Activated CD4-positive, alpha-beta T cell treated with anti-CD3 and anti-CD28 coated beads for 36 hours (primary cell): ENCODE measurements at regions not wholly inside any gene's neighbourhood (a gene's known extent, or its start where the extent isn't known, plus 50 kb on each side); places are given as distances from the start of the nearest gene placed in this dataset.
"Not testable (repeated sequence)": the region's sequence is repeated elsewhere in the genome, so short reads cannot be mapped to it uniquely, and the experiment has no call there.

Source experiments
- ATAC-seq: fragments of 200-7000 bp; cut with Tn5 transposase; one replicate; pipeline ENCODE4 v1.10.0; 2021; ENCODE audit warnings: mild to moderate bottlenecking, moderate library complexity
- CTCF ChIA-PET: fragments of 350-600 bp; sonication (Branson Sonifier 250); formaldehyde crosslinking; loops from one replicate; lab custom pipeline; 2021; ENCODE audit warnings: antibody characterized with exemption; lab: Charles Lee
- POLR2A ChIA-PET: fragments of 350-600 bp; sonication (Branson Sonifier 250); formaldehyde crosslinking; loops from one replicate; lab custom pipeline; 2021; ENCODE audit warnings: antibody characterized with exemption, inconsistent platforms; lab: Charles Lee
- DNase-seq: peaks from one replicate; pipeline ENCODE4 v3.0.0-alpha.2; 2020
- H3K27ac Mint-ChIP-seq: one replicate; pipeline ENCODE4 v1.8.0; 2021; ENCODE audit warnings: mixed read lengths
- H3K27me3 Mint-ChIP-seq: one replicate; pipeline ENCODE4 v1.8.0; 2021; ENCODE audit warnings: mixed read lengths
- H3K36me3 Mint-ChIP-seq: one replicate; pipeline ENCODE4 v1.8.0; 2021; ENCODE audit warnings: low read depth, mixed read lengths
- H3K4me1 Mint-ChIP-seq: one replicate; pipeline ENCODE4 v1.8.0; 2021; ENCODE audit warnings: mixed read lengths
- H3K4me3 Mint-ChIP-seq: one replicate; pipeline ENCODE4 v1.8.0; 2021; ENCODE audit warnings: mild to moderate bottlenecking, moderate library complexity, mixed read lengths
- H3K9me3 Mint-ChIP-seq: one replicate; pipeline ENCODE4 v1.8.0; 2021; ENCODE audit warnings: low read depth, mixed read lengths
- intact Hi-C, 2 experiments: fragments of 100-400 bp; cut with DNase I in 1 of 2; cut with micrococcal nuclease in 1 of 2; formaldehyde crosslinking; loops; one replicate each; pipeline versions ENCODE4 v1.14.2 to v1.15.1; 2022 to 2024; cut with DNase I, micrococcal nuclease

DNA sequence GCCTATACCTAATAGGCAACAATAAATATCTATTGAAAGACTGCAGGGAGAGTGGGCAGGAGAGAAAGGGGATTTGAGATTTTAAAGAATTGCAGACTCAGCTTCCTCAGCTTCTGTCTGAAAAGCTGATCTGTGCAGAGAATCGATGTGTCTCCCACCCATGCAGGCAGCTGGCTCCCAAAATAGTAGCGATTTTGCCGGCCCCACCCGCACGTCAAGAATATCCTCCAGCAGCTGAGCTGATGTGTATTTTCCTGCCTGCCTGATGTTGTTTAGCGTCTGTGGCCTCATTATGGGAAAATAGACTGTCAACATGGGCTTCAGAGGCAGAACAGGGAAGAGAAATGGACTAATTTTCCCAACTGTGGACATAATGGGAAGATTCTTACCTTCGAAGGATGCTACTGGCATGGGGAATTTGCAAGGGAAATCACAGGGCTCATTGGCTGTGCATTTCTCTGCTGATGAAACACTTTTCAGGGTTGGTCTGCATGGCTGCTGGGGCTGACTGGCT lies 699.8 kb downstream of the PTPRU start:
- H3K27me3 Mint-ChIP-seq, result peaks cover 9% of the 10 kb centered on the region
- no peaks in the 10 kb centered on the region for H3K4me1 Mint-ChIP-seq
- H3K4me3 Mint-ChIP-seq, result no peak overlapping the region
- ATAC-seq (no peak), DNase-seq (no peak)
- ChIA-PET CTCF (interaction anchor here (0.7 kb wide), 1 partner anchor 22 kb away, joined by 3 read pairs; no protein-coding TSS in a partner anchor), POLR2A (no interaction called here)
- intact Hi-C loops, result no loop called here
- H3K36me3 Mint-ChIP-seq, result no peaks in the 10 kb centered on the region
- no peak overlapping the region for H3K27ac Mint-ChIP-seq
- no peaks in the 10 kb centered on the region for H3K9me3 Mint-ChIP-seq

DNA sequence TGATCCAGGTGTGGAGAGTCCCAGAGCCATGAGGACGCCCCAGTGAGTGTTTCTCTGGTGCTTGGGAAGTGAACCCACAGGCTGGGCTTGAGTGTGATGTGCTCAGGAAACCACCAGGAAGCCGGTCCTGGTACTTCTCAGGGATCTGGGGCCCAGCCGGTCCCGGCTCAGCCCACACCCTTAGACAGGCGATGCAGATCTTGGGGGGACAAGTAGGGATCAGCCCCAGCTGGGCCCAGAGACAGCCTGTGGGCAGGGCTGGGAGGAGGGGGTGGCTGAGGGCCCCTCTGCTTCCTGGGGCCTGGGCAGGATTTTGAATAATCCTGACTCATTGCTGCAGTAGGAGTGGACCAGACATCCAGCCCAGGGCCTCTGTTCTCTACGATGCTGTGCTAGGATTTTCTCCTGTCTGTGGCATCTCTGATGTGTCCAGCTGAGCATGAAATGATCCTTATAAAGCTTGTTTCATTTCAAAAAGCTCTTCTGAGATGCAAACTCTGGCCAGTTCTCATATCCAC lies 698.0 kb downstream of the PTPRU start:
- no peaks in the 10 kb centered on the region for H3K9me3 Mint-ChIP-seq
- no peak overlapping the region for H3K4me3 Mint-ChIP-seq
- no peak for ATAC-seq
- H3K27me3 Mint-ChIP-seq, result peaks cover 9% of the 10 kb centered on the region
- no peak for DNase-seq
- no peaks in the 10 kb centered on the region for H3K4me1 Mint-ChIP-seq
- no peaks in the 10 kb centered on the region for H3K36me3 Mint-ChIP-seq
- no peak overlapping the region for H3K27ac Mint-ChIP-seq
- CTCF ChIA-PET, result interaction anchor here (0.6 to 0.7 kb wide), 3 partner anchors 10 to 373 kb away, joined by 3 to 4 read pairs (median 3); no protein-coding TSS in a partner anchor
- intact Hi-C loops, result no loop called here
- POLR2A ChIA-PET, result no interaction called here

DNA sequence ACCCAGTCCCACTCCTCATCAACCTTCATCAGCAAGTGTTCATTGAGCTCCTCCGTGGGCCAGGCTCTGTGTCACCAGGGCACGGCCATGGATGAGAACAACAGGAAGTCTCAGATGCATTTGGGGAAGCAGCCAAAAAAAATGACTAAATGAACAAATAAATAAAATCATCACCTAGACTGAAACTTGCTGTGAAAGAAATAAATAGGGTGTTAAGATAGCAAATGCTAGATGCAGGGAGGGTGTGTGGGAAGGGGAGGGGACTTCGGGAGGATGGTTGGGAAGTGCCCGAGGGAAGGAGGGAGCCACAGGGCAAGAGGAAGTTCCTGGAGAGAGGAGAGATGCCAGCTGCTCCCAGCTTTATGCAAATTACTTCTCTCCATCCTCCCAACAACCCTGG lies 696.7 kb downstream of the PTPRU start:
- intact Hi-C loops, result no loop called here
- POLR2A ChIA-PET, result no interaction called here
- no peak for DNase-seq
- H3K27me3 Mint-ChIP-seq, result peaks cover 11% of the 10 kb centered on the region
- ATAC-seq, result no peak
- H3K4me1 Mint-ChIP-seq, result no peaks in the 10 kb centered on the region
- H3K4me3 Mint-ChIP-seq, result no peak overlapping the region
- H3K27ac Mint-ChIP-seq, result no peak overlapping the region
- H3K9me3 Mint-ChIP-seq, result no peaks in the 10 kb centered on the region
- no peaks in the 10 kb centered on the region for H3K36me3 Mint-ChIP-seq
- CTCF ChIA-PET, result no interaction called here

DNA sequence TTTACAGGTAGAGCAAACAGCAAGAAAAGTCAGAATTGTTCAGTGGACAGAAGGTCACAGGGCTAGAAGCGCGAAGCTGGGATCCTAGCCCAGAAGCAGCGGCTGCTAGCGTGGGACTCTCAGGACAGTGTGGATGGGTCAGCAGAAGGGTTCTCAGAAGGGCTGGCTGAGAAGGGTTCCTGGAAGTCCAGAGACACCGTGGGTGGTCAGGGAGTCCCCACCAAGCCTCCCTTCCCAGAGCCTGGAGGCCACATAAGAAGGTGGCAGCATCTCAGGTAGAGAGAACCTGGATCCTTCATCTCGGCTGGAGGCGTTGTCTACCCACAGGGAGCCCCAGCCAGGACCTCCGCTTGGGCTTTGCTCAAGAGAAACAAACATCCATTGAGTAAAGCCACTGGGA lies 696.3 kb downstream of the PTPRU start:
- no peak overlapping the region for H3K27ac Mint-ChIP-seq

DNA sequence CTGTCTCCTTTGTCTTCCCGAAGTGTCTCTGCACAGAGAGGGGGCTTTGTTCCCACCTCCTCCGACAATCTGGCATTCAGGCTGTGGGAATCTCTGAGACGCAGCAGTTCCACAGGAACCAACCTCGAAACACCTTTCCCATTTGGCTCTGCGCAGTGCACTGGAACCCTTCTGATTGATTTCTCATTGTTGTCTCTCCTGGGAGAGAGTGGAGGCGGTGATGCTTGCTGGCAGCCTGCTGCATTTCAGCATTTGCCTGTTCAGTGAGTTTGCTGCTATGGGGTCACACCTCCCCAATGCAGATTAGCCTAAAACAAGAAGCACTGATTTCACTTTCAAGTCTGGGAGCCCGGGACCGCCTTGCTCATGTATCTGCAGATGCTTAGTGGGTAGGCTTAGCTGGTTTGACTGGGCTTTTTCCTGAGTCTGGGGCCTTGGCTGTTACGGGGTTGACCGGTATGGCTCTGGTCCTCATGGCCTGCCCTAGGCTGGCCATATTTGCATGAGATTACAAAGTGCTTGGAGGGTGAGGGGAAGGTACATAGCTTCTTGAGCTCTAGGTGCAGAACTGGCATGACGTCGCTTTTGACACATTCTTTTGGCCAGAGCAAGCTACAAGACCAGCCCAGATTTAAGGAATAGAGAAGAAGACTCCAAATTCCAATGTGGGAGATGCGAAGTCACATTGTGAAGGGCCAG lies 695.3 kb downstream of the PTPRU start:
- H3K9me3 Mint-ChIP-seq, result no peaks in the 10 kb centered on the region
- DNase-seq (no peak), ATAC-seq (no peak)
- ChIA-PET CTCF (interaction anchor here (0.6 kb wide), 1 partner anchor 1154 kb away, joined by 3 read pairs; no protein-coding TSS in a partner anchor), POLR2A (no interaction called here)
- no peak overlapping the region for H3K4me3 Mint-ChIP-seq
- H3K27me3 Mint-ChIP-seq, result peaks cover 8% of the 10 kb centered on the region
- H3K36me3 Mint-ChIP-seq, result no peaks in the 10 kb centered on the region
- no peaks in the 10 kb centered on the region for H3K4me1 Mint-ChIP-seq
- intact Hi-C loops, result no loop called here
- no peak overlapping the region for H3K27ac Mint-ChIP-seq

More for the DNA sequence above, 696.3 kb downstream of the PTPRU start:
- DNase-seq, result no peak
- intact Hi-C loops, result no loop called here
- Mint-ChIP-seq H3K4me1 (no peaks in the 10 kb centered on the region), H3K9me3 (no peaks in the 10 kb centered on the region), H3K4me3 (no peak overlapping the region), H3K36me3 (no peaks in the 10 kb centered on the region), H3K27me3 (peaks cover 11% of the 10 kb centered on the region)
- no peak for ATAC-seq
- POLR2A ChIA-PET, result no interaction called here
- CTCF ChIA-PET, result no interaction called here

DNA sequence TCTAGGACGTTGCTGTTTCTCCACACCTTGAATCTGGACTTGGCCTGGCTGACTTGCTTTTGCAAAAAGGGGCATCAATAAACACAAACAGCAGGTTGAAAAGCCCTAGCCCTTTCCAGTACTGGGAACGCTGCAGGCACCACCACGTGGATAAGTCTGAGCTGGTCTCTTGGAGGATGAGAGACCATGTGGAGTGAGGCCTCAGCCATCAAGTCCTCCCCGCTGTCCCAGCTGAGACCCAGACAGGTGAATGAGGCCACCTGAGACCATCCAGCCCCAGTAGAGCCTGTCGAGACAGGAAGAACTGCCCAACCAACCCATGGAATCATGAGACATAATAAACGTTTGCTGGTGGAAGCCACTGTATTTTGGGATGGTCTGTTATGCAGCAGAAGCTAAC lies 688.7 kb downstream of the PTPRU start:
- ChIA-PET CTCF (interaction anchor here (0.7 kb wide), 1 partner anchor 9 kb away, joined by 4 read pairs; no protein-coding TSS in a partner anchor), POLR2A (no interaction called here)
- intact Hi-C loops, result no loop called here
- Mint-ChIP-seq H3K4me3 (no peak overlapping the region), H3K27ac (no peak overlapping the region), H3K36me3 (no peaks in the 10 kb centered on the region), H3K9me3 (no peaks in the 10 kb centered on the region), H3K4me1 (no peaks in the 10 kb centered on the region), H3K27me3 (peaks cover 2% of the 10 kb centered on the region)
- DNase-seq, result no peak
- no peak for ATAC-seq

DNA sequence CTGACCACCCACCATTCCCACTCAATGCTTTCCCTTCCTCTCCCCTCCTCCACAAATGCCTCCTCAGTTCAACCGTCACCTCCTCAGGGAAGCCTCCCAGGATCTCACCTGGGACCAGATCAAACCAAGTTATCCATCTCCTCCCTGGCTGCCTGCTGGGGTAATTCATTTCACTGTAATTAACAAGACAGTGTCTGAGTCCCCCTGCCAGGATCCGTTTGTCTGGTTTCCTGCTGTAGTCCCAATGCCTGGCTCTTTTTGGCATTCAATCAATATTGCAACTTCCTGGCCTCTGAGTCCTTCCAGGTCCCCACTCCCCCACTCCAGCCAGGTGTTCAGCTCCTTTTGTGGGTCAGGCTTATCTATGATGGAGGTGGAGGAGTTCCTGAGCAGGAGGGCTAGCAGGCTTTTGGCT lies 687.7 kb downstream of the PTPRU start:
- ChIA-PET CTCF (no interaction called here), POLR2A (no interaction called here)
- Mint-ChIP-seq H3K9me3 (no peaks in the 10 kb centered on the region), H3K36me3 (no peaks in the 10 kb centered on the region), H3K27me3 (peaks cover 6% of the 10 kb centered on the region), H3K27ac (no peak overlapping the region), H3K4me1 (no peaks in the 10 kb centered on the region), H3K4me3 (no peak overlapping the region)
- ATAC-seq (no peak), DNase-seq (no peak)
- intact Hi-C loops, result no loop called here

DNA sequence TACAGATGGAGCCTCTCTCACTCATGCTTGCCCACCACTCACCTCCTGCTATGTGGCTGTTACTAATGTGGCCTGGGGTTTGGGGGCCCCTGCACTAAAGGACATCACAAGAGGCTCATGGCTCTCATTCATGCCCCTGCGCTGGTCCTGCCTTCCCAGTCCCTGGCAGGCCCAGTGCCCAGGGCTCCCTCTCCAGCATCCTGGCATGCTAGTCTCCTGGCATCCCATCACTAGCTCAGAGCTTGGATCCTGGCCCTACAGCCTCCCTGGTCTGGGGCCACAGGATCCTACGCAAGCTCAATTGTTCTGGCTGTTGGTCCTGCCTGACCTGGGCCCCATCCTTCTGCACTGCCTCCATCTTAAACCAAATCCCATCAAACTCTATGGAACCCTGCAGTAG lies 685.4 kb downstream of the PTPRU start:
- Mint-ChIP-seq H3K4me1 (no peaks in the 10 kb centered on the region), H3K27ac (no peak overlapping the region), H3K4me3 (no peak overlapping the region), H3K9me3 (no peaks in the 10 kb centered on the region), H3K27me3 (peaks cover 13% of the 10 kb centered on the region), H3K36me3 (no peaks in the 10 kb centered on the region)
- POLR2A ChIA-PET, result no interaction called here
- DNase-seq (no peak), ATAC-seq (no peak)
- CTCF ChIA-PET, result no interaction called here
- intact Hi-C loops, result no loop called here

DNA sequence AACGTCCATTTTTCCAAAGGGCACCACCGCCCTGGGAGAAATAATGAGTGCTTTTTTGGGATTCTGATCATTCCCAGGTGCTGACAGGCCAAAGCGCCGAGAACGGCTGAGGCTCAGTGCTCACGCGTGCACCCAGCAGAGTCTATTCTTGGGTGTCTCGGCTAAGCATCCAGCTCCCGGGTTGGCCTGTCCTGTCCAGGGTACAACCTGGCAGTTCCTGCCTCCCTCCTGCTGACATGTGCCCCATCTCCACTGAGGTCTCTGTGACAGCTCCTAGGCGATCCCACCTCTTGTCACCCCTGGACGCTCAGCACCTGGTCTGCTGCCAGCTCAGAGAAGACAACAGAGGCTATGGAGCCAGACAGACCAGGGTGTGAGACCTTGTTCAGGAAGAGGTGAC lies 684.5 kb downstream of the PTPRU start:
- intact Hi-C loops, result no loop called here
- Mint-ChIP-seq H3K9me3 (no peaks in the 10 kb centered on the region), H3K4me3 (no peak overlapping the region), H3K27ac (no peak overlapping the region), H3K4me1 (no peaks in the 10 kb centered on the region), H3K36me3 (no peaks in the 10 kb centered on the region), H3K27me3 (peaks cover 13% of the 10 kb centered on the region)
- DNase-seq, result no peak
- CTCF ChIA-PET, result no interaction called here
- no peak for ATAC-seq
- POLR2A ChIA-PET, result no interaction called here

DNA sequence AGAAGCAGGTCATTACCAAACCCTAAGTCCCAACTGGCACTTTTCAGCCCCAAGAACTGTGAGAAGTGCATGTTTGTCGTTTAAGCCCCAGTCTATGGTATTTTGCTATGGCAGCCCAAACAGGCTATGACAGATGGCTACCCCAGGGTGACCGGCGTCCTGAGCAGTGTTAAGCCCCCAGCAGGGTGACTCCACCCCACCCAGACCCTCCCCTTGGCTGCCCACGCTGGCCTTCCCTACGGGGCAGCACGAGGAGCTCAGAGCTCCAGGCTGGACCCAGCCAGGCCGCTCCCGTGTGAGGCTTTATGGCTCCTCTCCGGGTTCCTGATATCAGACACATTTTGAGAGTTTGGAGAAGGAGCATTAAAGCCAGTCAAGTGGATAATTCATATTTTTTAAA lies 684.0 kb downstream of the PTPRU start:
- Mint-ChIP-seq H3K4me3 (no peak overlapping the region), H3K4me1 (no peaks in the 10 kb centered on the region), H3K27me3 (peaks cover 13% of the 10 kb centered on the region), H3K36me3 (no peaks in the 10 kb centered on the region), H3K27ac (no peak overlapping the region), H3K9me3 (no peaks in the 10 kb centered on the region)
- DNase-seq (no peak), ATAC-seq (no peak)
- intact Hi-C loops, result no loop called here
- ChIA-PET CTCF (no interaction called here), POLR2A (no interaction called here)

DNA sequence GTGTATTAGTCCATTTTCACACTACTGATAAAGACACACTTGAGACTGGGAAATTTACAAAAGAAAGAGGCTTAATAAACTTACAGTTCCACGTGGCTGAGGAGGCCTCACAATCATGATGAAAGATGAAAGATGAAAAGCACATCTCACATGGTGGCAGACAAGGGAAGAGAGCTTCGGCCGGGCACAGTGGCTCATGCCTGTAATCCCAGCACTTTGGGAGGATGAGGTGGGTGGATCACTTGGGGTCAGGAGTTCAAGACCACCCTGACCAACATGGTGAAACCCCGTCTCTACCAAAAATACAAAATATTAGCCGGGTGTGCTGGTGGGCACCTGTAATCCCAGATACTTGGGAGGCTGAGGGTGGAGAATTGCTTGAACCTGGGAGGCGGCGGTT lies 682.7 kb downstream of the PTPRU start:
- peaks cover 16% of the 10 kb centered on the region for H3K27me3 Mint-ChIP-seq
- intact Hi-C loops, H3K27ac Mint-ChIP-seq, DNase-seq, H3K4me3 Mint-ChIP-seq, H3K36me3 Mint-ChIP-seq, H3K4me1 Mint-ChIP-seq, H3K9me3 Mint-ChIP-seq, ATAC-seq, POLR2A ChIA-PET: not testable (repeated sequence)
- CTCF ChIA-PET, result interaction anchor here (0.6 kb wide), 1 partner anchor 141 kb away, joined by 3 read pairs; no protein-coding TSS in a partner anchor
